Ascending aorta (tissue), 2 donors: ENCODE measurements at regions not wholly inside any gene's neighbourhood (a gene's known extent, or its start where the extent isn't known, plus 50 kb on each side); places are given as distances from the start of the nearest gene placed in this dataset.

ENCODE experiments used
- DNase-seq, 2 donors: peaks; one replicate each; pipeline ENCODE4 v3.0.0-alpha.2; 2019; ENCODE audit warnings: low spot score in 2 of 2
- H3K27ac ChIP-seq, 2 donors: fragments of 200-600 bp; sonication (generic); one replicate each; pipeline ENCODE4 v1.5.1; 2016 to 2017; ENCODE audit warnings: mild to moderate bottlenecking in 1 of 2
- H3K27me3 ChIP-seq: fragments of 200-600 bp; sonication (generic); one replicate; pipeline ENCODE4 v1.5.1; 2017
- H3K36me3 ChIP-seq, 2 donors: fragments of 200-600 bp; sonication (generic); one replicate each; pipeline ENCODE4 v1.5.1; 2016
- H3K4me1 ChIP-seq, 2 donors: fragments of 200-600 bp; sonication (generic); one replicate each; pipeline ENCODE4 v1.5.1; 2016 to 2017; ENCODE audit warnings: mild to moderate bottlenecking in 1 of 2
- H3K4me3 ChIP-seq, 2 donors: fragments of 200-600 bp; sonication (generic); one replicate each; pipeline ENCODE4 v1.5.1; 2016 to 2017; ENCODE audit warnings: mild to moderate bottlenecking in 1 of 2
- H3K9me3 ChIP-seq, 2 donors: fragments of 200-600 bp; sonication (generic); one replicate each; pipeline ENCODE4 v1.5.1; 2016
- CTCF ChIP-seq, 3 experiments: fragments of 200-600 bp in 2 of 3; fragments of 450-650 bp in 1 of 3; sonication (generic) in 2 of 3; IDR thresholded peaks; one replicate each; pipeline ENCODE4 v1.5.1; 2016 to 2019; ENCODE audit warnings: antibody characterized with exemption in 3 of 3, mild to moderate bottlenecking in 1 of 3, moderate library complexity in 1 of 3
- intact Hi-C: fragments of 100-400 bp; cut with DNase I; formaldehyde crosslinking; loops from one replicate; pipeline ENCODE4 v1.15.1; 2023

GRCh38 chr14:87000081-87000480 lies 992.9 kb downstream of the GALC start:
- no peak for DNase-seq
- Histone ChIP-seq H3K4me3 (no peak overlapping the region), H3K27me3 (no peaks in the 10 kb centered on the region), H3K27ac (no peak overlapping the region), H3K9me3 (no peaks in the 10 kb centered on the region), H3K4me1 (no peaks in the 10 kb centered on the region), H3K36me3 (no peaks in the 10 kb centered on the region)
- TF ChIP-seq CTCF (IDR thresholded peaks at IDR 0.05), result no peak
- intact Hi-C loops, result no loop called here

- Histone ChIP-seq H3K4me3 (no peak overlapping the region), H3K9me3 (no peaks in the 10 kb centered on the region), H3K4me1 (no peaks in the 10 kb centered on the region), H3K27me3 (no peaks in the 10 kb centered on the region), H3K27ac (no peak overlapping the region), H3K36me3 (no peaks in the 10 kb centered on the region)
- intact Hi-C loops, result no loop called here
- no peak for DNase-seq
- TF ChIP-seq CTCF (IDR thresholded peaks at IDR 0.05), result no peak
Measured at GRCh38 chr14:86999036-86999435, 993.9 kb downstream of the GALC start.

- Histone ChIP-seq H3K9me3 (no peaks in the 10 kb centered on the region), H3K27me3 (no peaks in the 10 kb centered on the region), H3K4me3 (no peak overlapping the region), H3K36me3 (no peaks in the 10 kb centered on the region), H3K4me1 (no peaks in the 10 kb centered on the region), H3K27ac (no peak overlapping the region)
- DNase-seq, result no peak
- intact Hi-C loops, result no loop called here
- TF ChIP-seq CTCF (IDR thresholded peaks at IDR 0.05), result no peak
Measured at GRCh38 chr14:86997271-86997670, 995.7 kb downstream of the GALC start.

GRCh38 chr14:86990396-86990795 lies 1002.6 kb downstream of the GALC start:
- no peaks in the 10 kb centered on the region for H3K9me3 ChIP-seq
- intact Hi-C loops, result no loop called here
- no peaks in the 10 kb centered on the region for H3K36me3 ChIP-seq
- H3K27me3 ChIP-seq, result no peaks in the 10 kb centered on the region
- no peak for DNase-seq
- TF ChIP-seq CTCF (IDR thresholded peaks at IDR 0.05), result no peak
- no peaks in the 10 kb centered on the region for H3K4me1 ChIP-seq
- no peak overlapping the region for H3K27ac ChIP-seq
- H3K4me3 ChIP-seq, result no peak overlapping the region

- Histone ChIP-seq H3K4me1 (no peaks in the 10 kb centered on the region), H3K4me3 (no peak overlapping the region), H3K27ac (no peak overlapping the region), H3K36me3 (no peaks in the 10 kb centered on the region), H3K27me3 (no peaks in the 10 kb centered on the region), H3K9me3 (no peaks in the 10 kb centered on the region)
- DNase-seq, result no peak
- no peak for TF ChIP-seq CTCF (IDR thresholded peaks at IDR 0.05)
- intact Hi-C loops, result no loop called here
Measured at GRCh38 chr14:86989285-86989684, 1003.7 kb downstream of the GALC start.

GRCh38 chr14:86987966-86988365 lies 1005.0 kb downstream of the GALC start:
- no peaks in the 10 kb centered on the region for H3K36me3 ChIP-seq
- TF ChIP-seq CTCF (IDR thresholded peaks at IDR 0.05), result no peak
- H3K27ac ChIP-seq, result no peak overlapping the region
- DNase-seq, result no peak
- H3K27me3 ChIP-seq, result no peaks in the 10 kb centered on the region
- H3K9me3 ChIP-seq, result no peaks in the 10 kb centered on the region
- H3K4me1 ChIP-seq, result no peaks in the 10 kb centered on the region
- intact Hi-C loops, result no loop called here
- no peak overlapping the region for H3K4me3 ChIP-seq
